HG03139 (cell line): ENCODE measurements at regions not wholly inside any gene's neighbourhood (a gene's known extent, or its start where the extent isn't known, plus 50 kb on each side); places are given as distances from the start of the nearest gene placed in this dataset.

Experiments
- ATAC-seq: cut with Tn5 transposase; IDR thresholded peaks from one replicate; pipeline ENCODE4 v1.9.1; 2021; ENCODE audit not compliant: unreplicated experiment

GRCh38 chr2:118255771-118256372 lies 167.6 kb downstream of the INSIG2 start:
- ATAC-seq, result no peak

- ATAC-seq, result no peak
These were observed 167.0 kb downstream of the INSIG2 start for GRCh38 chr2:118255301-118255700.

- no peak for ATAC-seq
These were observed 165.8 kb downstream of the INSIG2 start for GRCh38 chr2:118254116-118254515.

- no peak for ATAC-seq
These were observed 163.2 kb downstream of the INSIG2 start for GRCh38 chr2:118251427-118251826.

- ATAC-seq, result no peak
These were observed 162.2 kb downstream of the INSIG2 start for GRCh38 chr2:118250463-118250862.

- no peak for ATAC-seq
These were observed 161.7 kb downstream of the INSIG2 start for GRCh38 chr2:118250001-118250400.

- no peak for ATAC-seq
These were observed 161.3 kb downstream of the INSIG2 start for GRCh38 chr2:118249531-118249930.

GRCh38 chr2:118246726-118247125 lies 158.5 kb downstream of the INSIG2 start:
- ATAC-seq, result no peak

GRCh38 chr2:118246079-118246478 lies 157.8 kb downstream of the INSIG2 start:
- no peak for ATAC-seq

- no peak for ATAC-seq
These were observed 156.4 kb downstream of the INSIG2 start for GRCh38 chr2:118244686-118245085.

- ATAC-seq, result no peak
These were observed 154.8 kb downstream of the INSIG2 start for GRCh38 chr2:118243031-118243430.

- no peak for ATAC-seq
These were observed 153.9 kb downstream of the INSIG2 start for GRCh38 chr2:118242216-118242615.

GRCh38 chr2:118241128-118241527 lies 152.9 kb downstream of the INSIG2 start:
- ATAC-seq, result no peak

GRCh38 chr2:118240276-118240675 lies 152.0 kb downstream of the INSIG2 start:
- ATAC-seq, result no peak

- ATAC-seq, result no peak
These were observed 151.0 kb downstream of the INSIG2 start for GRCh38 chr2:118239284-118239683.

- no peak for ATAC-seq
These were observed 149.2 kb downstream of the INSIG2 start for GRCh38 chr2:118237451-118237850.

GRCh38 chr2:118232796-118233195 lies 144.5 kb downstream of the INSIG2 start:
- ATAC-seq, result no peak

- ATAC-seq, result no peak
These were observed 144.1 kb downstream of the INSIG2 start for GRCh38 chr2:118232391-118232790.

- ATAC-seq, result no peak
These were observed 143.5 kb downstream of the INSIG2 start for GRCh38 chr2:118231759-118232158.

- no peak for ATAC-seq
These were observed 139.6 kb downstream of the INSIG2 start for GRCh38 chr2:118227698-118228508.

- ATAC-seq, result no peak
These were observed 137.4 kb downstream of the INSIG2 start for GRCh38 chr2:118225666-118226065.

GRCh38 chr2:118224895-118225311 lies 136.6 kb downstream of the INSIG2 start:
- ATAC-seq, result no peak
